Transverse colon (tissue), 4 donors: ENCODE measurements at regions not wholly inside any gene's neighbourhood (a gene's known extent, or its start where the extent isn't known, plus 50 kb on each side); places are given as distances from the start of the nearest gene placed in this dataset.

Experiments used
- CTCF ChIP-seq, 5 experiments: fragments of 200-600 bp in 3 of 5; fragments of 450-650 bp in 2 of 5; sonication (generic) in 3 of 5; IDR thresholded peaks; 1 replicate in 2 of 5; 2 replicates in 3 of 5; pipeline ENCODE4 v1.5.1; 2016 to 2017; ENCODE audit warnings: antibody characterized with exemption in 5 of 5, inconsistent platforms in 3 of 5, mild to moderate bottlenecking in 2 of 5, moderate library complexity in 1 of 5
- POLR2A ChIP-seq: fragments of 450-650 bp; IDR thresholded peaks from one replicate; pipeline ENCODE4 v1.6.1; 2016; ENCODE audit warnings: antibody characterized with exemption, mild to moderate bottlenecking, moderate library complexity
- POLR2AphosphoS5 ChIP-seq, 3 donors: sonication (generic); formaldehyde crosslinking; IDR thresholded peaks; one replicate each; pipeline ENCODE4 v1.6.1; 2016; ENCODE audit warnings: antibody characterized with exemption in 3 of 3

- TF ChIP-seq POLR2A (no peak), CTCF (IDR thresholded peaks at IDR 0.05) (no peak), POLR2AphosphoS5 (IDR thresholded peaks at IDR 0.05) (no peak)
These were observed 78.6 kb downstream of the SCG2 start for GRCh38 chr2:223523551-223524001.
